Iris pigment epithelial cell (primary cell): ENCODE measurements at regions not wholly inside any gene's neighbourhood (a gene's known extent, or its start where the extent isn't known, plus 50 kb on each side); places are given as distances from the start of the nearest gene placed in this dataset.

Experiments used
- DNase-seq: peaks from one replicate; pipeline ENCODE4 v3.0.0-alpha.2; 2011; ENCODE audit warnings: low read depth

GRCh38 chr16:11475896-11476630 lies 110.7 kb downstream of the LITAF start:
- no peak for DNase-seq

GRCh38 chr16:11476676-11477075 lies 110.0 kb downstream of the LITAF start:
- no peak for DNase-seq

GRCh38 chr16:11478431-11479119 lies 108.1 kb downstream of the LITAF start:
- no peak for DNase-seq

DNA sequence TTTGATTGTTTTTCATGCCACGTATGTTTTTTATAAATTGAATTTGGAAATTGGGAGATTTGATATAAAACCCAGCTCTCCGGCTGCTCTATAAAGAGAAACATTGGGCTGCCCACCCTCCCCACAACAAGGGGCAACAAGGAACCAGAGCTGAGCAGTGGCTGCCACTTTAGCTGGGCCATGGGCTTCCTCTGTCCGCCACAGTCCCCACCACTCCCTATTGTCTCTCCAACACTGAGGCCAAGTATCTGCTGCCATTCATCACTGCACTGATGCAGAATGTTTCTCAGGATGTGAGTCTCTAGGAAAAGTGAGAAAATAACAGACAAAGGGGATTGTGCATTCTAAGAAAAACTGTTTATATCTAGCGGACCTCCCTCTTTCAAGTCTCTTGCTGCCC lies 106.8 kb downstream of the LITAF start:
- no peak for DNase-seq

DNA sequence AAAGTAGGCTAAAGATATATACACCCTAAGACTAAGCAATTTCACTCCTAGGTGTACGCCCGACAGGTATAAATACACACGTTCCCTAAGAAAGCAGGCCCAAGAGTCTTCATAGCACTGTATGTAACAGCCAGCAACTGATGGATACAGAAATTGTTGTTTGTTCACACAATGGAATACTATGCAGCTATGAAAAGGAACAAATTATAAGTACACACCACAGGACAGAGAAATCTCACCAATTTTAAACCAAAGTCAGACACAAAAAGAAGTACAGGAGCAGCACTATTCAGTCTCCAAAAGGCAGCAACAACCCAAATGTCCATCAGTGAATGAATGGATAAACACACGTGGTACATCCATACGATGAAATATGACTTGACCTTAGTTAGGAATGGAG lies 106.1 kb downstream of the LITAF start:
- DNase-seq = no peak

DNA sequence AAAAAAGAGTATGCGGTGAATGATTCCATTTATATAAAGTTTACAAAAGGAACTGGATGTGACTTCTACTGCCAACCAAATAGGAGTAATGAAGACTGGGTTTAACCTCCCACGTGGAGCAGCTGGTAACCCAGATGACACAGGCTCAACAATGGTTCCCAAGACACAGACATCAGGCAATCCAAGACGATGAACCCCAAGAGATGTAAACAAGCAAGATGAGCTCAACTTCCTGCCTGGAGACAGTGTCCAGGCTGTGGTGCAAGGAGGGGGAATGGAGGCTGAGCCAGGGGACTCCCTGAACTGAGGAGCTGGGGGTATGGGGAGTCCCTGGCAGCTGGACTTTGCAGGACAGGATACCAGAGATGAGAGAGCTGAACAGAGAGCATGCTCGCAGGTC lies 104.7 kb downstream of the LITAF start:
- peak; percentile 87 for DNase-seq

- DNase-seq = no peak
These were observed 103.6 kb downstream of the LITAF start for GRCh38 chr16:11482946-11483748.

GRCh38 chr16:11484691-11485258 lies 101.9 kb downstream of the LITAF start:
- peak; percentile 58 for DNase-seq

DNA sequence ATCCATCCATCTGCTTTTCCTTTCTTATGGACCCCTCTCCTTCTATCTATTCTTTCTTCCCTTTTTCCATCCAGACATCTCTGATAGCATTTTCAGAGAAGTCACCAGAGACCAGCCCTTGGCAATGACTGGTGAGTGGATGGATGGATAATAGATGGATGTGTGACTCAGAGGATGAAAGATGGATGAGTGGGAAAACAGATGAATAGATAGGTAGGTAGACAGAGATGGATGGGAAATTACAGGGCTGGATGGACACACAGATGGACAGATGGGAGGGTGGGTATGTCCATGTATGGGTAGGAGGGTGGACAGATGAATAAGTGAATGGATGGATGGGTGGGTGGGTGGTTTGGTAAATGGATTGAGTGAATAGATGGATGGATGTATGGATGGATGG lies 101.0 kb downstream of the LITAF start:
- DNase-seq = no peak

DNA sequence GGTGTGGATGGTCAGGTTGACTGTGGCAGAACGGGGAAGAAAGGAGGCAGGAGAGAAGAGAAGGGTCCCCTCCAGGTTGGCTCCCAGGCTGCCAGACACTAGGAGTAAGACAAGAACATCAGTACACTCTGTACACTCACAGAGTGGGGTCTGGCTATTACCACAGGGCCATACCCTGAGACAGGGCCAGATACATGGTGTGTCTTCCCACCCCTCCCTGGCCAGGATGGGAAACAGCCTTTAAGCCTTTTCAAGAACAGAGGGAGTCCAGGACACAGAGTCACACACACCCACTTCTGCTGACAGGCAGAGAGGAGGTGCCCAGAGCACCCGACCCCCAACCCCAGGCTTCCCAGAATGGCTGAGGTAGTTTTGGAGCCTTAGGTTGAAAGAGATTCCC lies 99.4 kb downstream of the LITAF start:
- DNase-seq = no peak

GRCh38 chr16:11488304-11488703 lies 98.4 kb downstream of the LITAF start:
- DNase-seq = no peak

DNA sequence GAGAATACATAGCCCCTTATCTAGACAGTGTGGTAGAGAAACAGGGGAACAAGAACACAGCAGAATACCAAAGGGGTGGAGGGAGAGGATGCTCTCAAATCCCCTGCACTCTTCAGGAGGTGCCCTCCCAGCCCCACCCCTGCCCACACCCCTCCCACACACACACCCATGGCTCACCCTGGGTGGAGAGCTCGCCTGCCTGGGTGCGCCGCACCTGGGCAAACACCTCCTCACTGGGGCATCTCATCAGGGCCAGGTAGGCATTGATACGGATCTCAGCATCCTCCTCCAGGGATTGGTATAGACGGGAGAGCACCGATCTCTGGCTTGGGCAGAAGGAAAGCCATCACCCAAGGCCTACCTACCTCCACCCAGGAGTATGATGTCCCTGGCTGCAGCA lies 95.2 kb downstream of the LITAF start:
- no peak for DNase-seq

- no peak for DNase-seq
These were observed 93.8 kb downstream of the LITAF start for GRCh38 chr16:11492808-11493530.

GRCh38 chr16:11493531-11493929 lies 93.2 kb downstream of the LITAF start:
- no peak for DNase-seq

GRCh38 chr16:11494029-11494428 lies 92.7 kb downstream of the LITAF start:
- DNase-seq = no peak

DNA sequence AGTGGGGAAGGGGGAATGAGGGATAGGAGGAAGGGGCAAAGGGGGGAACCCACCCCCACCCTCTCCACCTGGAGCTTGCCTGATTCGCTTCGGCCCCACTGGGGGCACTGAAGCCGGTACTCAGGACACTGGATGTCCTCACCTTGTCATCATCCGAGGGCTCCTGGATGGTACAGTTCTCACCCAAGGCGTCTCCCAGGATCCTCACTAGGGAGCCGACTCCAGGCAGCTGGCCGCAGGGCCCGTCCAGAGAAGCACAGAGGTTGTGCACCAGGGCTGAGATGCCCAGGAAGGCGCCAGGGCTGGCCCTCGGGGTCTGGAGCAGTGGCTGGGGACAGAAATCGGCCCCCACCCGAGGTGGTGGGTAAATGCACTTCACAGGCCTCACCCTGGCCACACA lies 92.3 kb downstream of the LITAF start:
- no peak for DNase-seq

DNA sequence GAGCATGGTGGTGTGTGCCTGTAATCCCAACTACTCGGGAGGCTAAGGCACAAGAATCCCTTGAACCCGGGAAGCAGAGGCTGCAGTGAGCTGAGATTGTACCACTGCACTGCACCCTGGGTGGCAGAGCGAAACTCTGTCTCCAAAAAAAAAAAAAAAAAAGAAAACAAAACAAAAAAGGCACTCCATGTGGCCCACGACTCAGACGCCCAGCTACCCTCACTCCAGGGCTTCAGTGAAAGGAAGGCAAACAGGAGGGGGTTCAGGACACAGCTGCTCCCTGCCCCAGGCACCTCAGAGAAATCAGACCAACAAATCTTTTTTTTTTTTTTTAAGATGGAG lies 91.7 kb downstream of the LITAF start:
- no peak for DNase-seq
